ENCODE measurements at regions not wholly inside any gene's neighbourhood (a gene's known extent, or its start where the extent isn't known, plus 50 kb on each side); places are given as distances from the start of the nearest gene placed in this dataset.

DNA sequence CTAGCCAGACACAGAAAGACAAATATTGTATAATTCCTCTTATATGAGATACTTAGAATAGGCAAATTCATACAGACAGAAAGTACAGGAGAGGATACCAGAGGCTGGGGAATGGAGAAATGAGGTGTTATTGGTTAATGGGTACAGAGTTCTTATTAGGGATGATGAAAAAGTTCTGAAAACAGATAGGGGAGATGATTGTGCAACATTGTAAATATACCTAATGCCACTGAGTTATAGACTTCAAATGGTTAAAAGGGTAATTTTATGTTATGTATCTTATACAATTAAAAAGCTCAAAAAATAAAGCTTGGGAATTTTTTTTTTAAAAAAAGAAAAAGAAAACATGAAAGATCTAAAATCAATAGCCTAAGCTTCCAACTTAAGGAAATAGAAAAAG is 98.8 kb upstream of the TECRL start:
- Histone ChIP-seq H3K79me2 (replicated peaks; ENCODE audit: insufficient read depth) (no peaks in the 10 kb centered on the region), H3K4me2 (no peak overlapping the region), H3K36me3 (ENCODE audit: insufficient read depth) (no peaks in the 10 kb centered on the region), H3K4me1 (ENCODE audit: insufficient read depth) (no peaks in the 10 kb centered on the region), H3K27ac (ENCODE audit: low read depth) (no peak overlapping the region), H3K4me3 (no peak overlapping the region), H3K9me2 (ENCODE audit: insufficient read depth) (no peaks in the 10 kb centered on the region), H2AFZ (no peak overlapping the region), H3F3A (replicated peaks; ENCODE audit: low read depth) (no peaks in the 10 kb centered on the region), H4K20me1 (replicated peaks; ENCODE audit: insufficient read depth) (no peaks in the 10 kb centered on the region), H3K27me3 (ENCODE audit: insufficient read depth) (no peaks in the 10 kb centered on the region)
- H3K27ac Mint-ChIP-seq = no peak overlapping the region
- no peaks in the 10 kb centered on the region for H3K36me3 Mint-ChIP-seq (ENCODE audit: low read depth)
- no peaks in the 10 kb centered on the region for H3K4me1 Mint-ChIP-seq
- H3K27me3 Mint-ChIP-seq (ENCODE audit: insufficient read depth, low read depth, poor library complexity) = no peaks in the 10 kb centered on the region
- DNase-seq (ENCODE audit: low spot score) (no peak), ATAC-seq (no peak)
- no peaks in the 10 kb centered on the region for H3K9me3 Mint-ChIP-seq
- H3K4me3 Mint-ChIP-seq = no peak overlapping the region
- no peak for TF ChIP-seq ZNF114 (CRISPR knock-in tag; IDR thresholded peaks at IDR 0.05)
- no peak for TF ChIP-seq EZH2 (IDR thresholded peaks at IDR 0.05; ENCODE audit: low read depth, unreplicated experiment)
- TF ChIP-seq CREB1 (CRISPR knock-in tag; IDR thresholded peaks at IDR 0.05; ENCODE audit: low read depth) = no peak
- TF ChIP-seq ZNF331 (CRISPR knock-in tag; IDR thresholded peaks at IDR 0.05; ENCODE audit: low read depth) = no peak
- TF ChIP-seq, protein P1, sequence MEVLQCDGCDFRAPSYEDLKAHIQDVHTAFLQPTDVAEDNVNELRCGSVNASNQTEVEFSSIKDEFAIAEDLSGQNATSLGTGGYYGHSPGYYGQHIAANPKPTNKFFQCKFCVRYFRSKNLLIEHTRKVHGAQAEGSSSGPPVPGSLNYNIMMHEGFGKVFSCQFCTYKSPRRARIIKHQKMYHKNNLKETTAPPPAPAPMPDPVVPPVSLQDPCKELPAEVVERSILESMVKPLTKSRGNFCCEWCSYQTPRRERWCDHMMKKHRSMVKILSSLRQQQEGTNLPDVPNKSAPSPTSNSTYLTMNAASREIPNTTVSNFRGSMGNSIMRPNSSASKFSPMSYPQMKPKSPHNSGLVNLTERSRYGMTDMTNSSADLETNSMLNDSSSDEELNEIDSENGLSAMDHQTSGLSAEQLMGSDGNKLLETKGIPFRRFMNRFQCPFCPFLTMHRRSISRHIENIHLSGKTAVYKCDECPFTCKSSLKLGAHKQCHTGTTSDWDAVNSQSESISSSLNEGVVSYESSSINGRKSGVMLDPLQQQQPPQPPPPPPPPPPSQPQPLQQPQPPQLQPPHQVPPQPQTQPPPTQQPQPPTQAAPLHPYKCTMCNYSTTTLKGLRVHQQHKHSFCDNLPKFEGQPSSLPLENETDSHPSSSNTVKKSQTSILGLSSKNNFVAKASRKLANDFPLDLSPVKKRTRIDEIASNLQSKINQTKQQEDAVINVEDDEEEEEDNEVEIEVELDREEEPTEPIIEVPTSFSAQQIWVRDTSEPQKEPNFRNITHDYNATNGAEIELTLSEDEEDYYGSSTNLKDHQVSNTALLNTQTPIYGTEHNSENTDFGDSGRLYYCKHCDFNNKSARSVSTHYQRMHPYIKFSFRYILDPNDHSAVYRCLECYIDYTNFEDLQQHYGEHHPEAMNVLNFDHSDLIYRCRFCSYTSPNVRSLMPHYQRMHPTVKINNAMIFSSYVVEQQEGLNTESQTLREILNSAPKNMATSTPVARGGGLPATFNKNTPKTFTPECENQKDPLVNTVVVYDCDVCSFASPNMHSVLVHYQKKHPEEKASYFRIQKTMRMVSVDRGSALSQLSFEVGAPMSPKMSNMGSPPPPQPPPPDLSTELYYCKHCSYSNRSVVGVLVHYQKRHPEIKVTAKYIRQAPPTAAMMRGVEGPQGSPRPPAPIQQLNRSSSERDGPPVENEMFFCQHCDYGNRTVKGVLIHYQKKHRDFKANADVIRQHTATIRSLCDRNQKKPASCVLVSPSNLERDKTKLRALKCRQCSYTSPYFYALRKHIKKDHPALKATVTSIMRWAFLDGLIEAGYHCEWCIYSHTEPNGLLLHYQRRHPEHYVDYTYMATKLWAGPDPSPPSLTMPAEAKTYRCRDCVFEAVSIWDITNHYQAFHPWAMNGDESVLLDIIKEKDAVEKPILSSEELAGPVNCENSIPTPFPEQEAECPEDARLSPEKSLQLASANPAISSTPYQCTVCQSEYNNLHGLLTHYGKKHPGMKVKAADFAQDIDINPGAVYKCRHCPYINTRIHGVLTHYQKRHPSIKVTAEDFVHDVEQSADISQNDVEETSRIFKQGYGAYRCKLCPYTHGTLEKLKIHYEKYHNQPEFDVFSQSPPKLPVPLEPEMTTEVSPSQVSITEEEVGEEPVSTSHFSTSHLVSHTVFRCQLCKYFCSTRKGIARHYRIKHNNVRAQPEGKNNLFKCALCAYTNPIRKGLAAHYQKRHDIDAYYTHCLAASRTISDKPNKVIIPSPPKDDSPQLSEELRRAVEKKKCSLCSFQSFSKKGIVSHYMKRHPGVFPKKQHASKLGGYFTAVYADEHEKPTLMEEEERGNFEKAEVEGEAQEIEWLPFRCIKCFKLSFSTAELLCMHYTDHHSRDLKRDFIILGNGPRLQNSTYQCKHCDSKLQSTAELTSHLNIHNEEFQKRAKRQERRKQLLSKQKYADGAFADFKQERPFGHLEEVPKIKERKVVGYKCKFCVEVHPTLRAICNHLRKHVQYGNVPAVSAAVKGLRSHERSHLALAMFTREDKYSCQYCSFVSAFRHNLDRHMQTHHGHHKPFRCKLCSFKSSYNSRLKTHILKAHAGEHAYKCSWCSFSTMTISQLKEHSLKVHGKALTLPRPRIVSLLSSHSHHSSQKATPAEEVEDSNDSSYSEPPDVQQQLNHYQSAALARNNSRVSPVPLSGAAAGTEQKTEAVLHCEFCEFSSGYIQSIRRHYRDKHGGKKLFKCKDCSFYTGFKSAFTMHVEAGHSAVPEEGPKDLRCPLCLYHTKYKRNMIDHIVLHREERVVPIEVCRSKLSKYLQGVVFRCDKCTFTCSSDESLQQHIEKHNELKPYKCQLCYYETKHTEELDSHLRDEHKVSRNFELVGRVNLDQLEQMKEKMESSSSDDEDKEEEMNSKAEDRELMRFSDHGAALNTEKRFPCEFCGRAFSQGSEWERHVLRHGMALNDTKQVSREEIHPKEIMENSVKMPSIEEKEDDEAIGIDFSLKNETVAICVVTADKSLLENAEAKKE (CRISPR knock-in tag; IDR thresholded peaks at IDR 0.05) = no peak
- TF ChIP-seq, protein P2, sequence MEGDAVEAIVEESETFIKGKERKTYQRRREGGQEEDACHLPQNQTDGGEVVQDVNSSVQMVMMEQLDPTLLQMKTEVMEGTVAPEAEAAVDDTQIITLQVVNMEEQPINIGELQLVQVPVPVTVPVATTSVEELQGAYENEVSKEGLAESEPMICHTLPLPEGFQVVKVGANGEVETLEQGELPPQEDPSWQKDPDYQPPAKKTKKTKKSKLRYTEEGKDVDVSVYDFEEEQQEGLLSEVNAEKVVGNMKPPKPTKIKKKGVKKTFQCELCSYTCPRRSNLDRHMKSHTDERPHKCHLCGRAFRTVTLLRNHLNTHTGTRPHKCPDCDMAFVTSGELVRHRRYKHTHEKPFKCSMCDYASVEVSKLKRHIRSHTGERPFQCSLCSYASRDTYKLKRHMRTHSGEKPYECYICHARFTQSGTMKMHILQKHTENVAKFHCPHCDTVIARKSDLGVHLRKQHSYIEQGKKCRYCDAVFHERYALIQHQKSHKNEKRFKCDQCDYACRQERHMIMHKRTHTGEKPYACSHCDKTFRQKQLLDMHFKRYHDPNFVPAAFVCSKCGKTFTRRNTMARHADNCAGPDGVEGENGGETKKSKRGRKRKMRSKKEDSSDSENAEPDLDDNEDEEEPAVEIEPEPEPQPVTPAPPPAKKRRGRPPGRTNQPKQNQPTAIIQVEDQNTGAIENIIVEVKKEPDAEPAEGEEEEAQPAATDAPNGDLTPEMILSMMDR (conservative IDR thresholded peaks at IDR 0.05; ENCODE audit: low read depth in 2 of 2) = no peak

All from GM23338 (cell line).